Endothelial cell of umbilical vein (primary cell): ENCODE measurements at regions not wholly inside any gene's neighbourhood (a gene's known extent, or its start where the extent isn't known, plus 50 kb on each side); places are given as distances from the start of the nearest gene placed in this dataset.

Experiments used
- BruUV-seq: library from RNA; stranded (reverse); fragments of 400-500 nt; replicated peaks from 2 replicates; lab custom pipeline; 2021; lab: Mats Ljungman, UMichigan
- CTCF ChIA-PET: fragments of 300-600, 350-600 bp; sonication (Branson Sonifier 250); formaldehyde crosslinking; loops from one replicate; lab custom pipeline; 2021; ENCODE audit warnings: antibody characterized with exemption, inconsistent platforms; lab: Charles Lee
- POLR2A ChIA-PET: fragments of 300-600, 350-600 bp; sonication (Branson Sonifier 250); formaldehyde crosslinking; loops from one replicate; lab custom pipeline; 2021; ENCODE audit warnings: antibody characterized with exemption, inconsistent platforms; lab: Charles Lee
- DNase-seq: peaks from one replicate; pipeline ENCODE4 v3.0.0-alpha.2; 2011; ENCODE audit warnings: low read depth, low spot score
- FAIRE-seq: peaks from 2 replicates; lab custom pipeline; 2011; peaks lifted over from hg19 to GRCh38; lab: Jason Lieb, UNC
- H2AFZ ChIP-seq: 2 replicates; pipeline ENCODE4 v1.6.0; 2012; ENCODE audit warnings: low read depth, low read length, control low read depth, inconsistent platforms
- H3K27ac ChIP-seq: 2 replicates; pipeline ENCODE4 v1.5.1; 2011; ENCODE audit warnings: low read depth, mild to moderate bottlenecking, control low read depth, low read length, moderate library complexity; ENCODE audit not compliant: insufficient read depth
- H3K27me3 ChIP-seq, 2 experiments: 2 replicates each; pipeline versions ENCODE4 v1.6.0 to v1.6.1; 2011; ENCODE audit warnings: low read length in 2 of 2, mixed read lengths in 1 of 2; ENCODE audit not compliant: control insufficient read depth in 2 of 2, insufficient read depth in 2 of 2
- H3K36me3 ChIP-seq, 2 experiments: 2 replicates in 1 of 2; 3 replicates in 1 of 2; pipeline ENCODE4 v1.5.1; 2011; ENCODE audit warnings: low read length in 2 of 2, mild to moderate bottlenecking in 1 of 2, moderate library complexity in 1 of 2; ENCODE audit not compliant: control insufficient read depth in 2 of 2, insufficient read depth in 2 of 2; ENCODE audit errors: extremely low read depth in 1 of 2
- H3K4me1 ChIP-seq: 3 replicates; pipeline ENCODE4 v1.5.1; 2011; ENCODE audit warnings: mild to moderate bottlenecking, low read length; ENCODE audit not compliant: control insufficient read depth, insufficient read depth; ENCODE audit errors: extremely low read depth
- H3K4me2 ChIP-seq: 2 replicates; pipeline ENCODE4 v1.6.1; 2011; ENCODE audit warnings: low read length, control low read depth, mixed read lengths; ENCODE audit not compliant: insufficient read depth
- H3K4me3 ChIP-seq, 3 experiments: fragments of 200-600 bp in 1 of 3; sonication (generic), shearing (Covaris generic) in 1 of 3; replicated peaks in 1 of 3; 2 replicates each; pipeline ENCODE4 v1.5.1; 2011 to 2016; ENCODE audit warnings: control low read depth in 3 of 3, low read length in 3 of 3, mild to moderate bottlenecking in 2 of 3, inconsistent platforms in 1 of 3, low read depth in 1 of 3, moderate library complexity in 1 of 3; ENCODE audit not compliant: insufficient read depth in 1 of 3
- H3K79me2 ChIP-seq: 2 replicates; pipeline ENCODE4 v1.6.0; 2012; ENCODE audit warnings: low read length, inconsistent platforms; ENCODE audit not compliant: control insufficient read depth, insufficient read depth
- H3K9ac ChIP-seq: replicated peaks from 2 replicates; pipeline ENCODE3; 2011; ENCODE audit warnings: low read length, control low read depth; ENCODE audit not compliant: insufficient read depth; ENCODE audit errors: extremely low read depth
- H3K9me1 ChIP-seq: replicated peaks from 3 replicates; pipeline ENCODE4 v1.6.0; 2011; ENCODE audit warnings: mild to moderate bottlenecking, low read length; ENCODE audit not compliant: control insufficient read depth, insufficient read depth; ENCODE audit errors: extremely low read depth
- H3K9me3 ChIP-seq: replicated peaks from 2 replicates; pipeline ENCODE4 v1.5.1; 2012; ENCODE audit warnings: low read length, inconsistent platforms; ENCODE audit not compliant: control insufficient read depth, insufficient read depth
- H4K20me1 ChIP-seq: replicated peaks from 2 replicates; pipeline ENCODE3; 2011; ENCODE audit warnings: mild to moderate bottlenecking, low read length; ENCODE audit not compliant: control insufficient read depth, insufficient read depth; ENCODE audit errors: extremely low read depth
- EZH2 ChIP-seq: IDR thresholded peaks from 2 replicates; pipeline ENCODE4 v1.6.1; 2012; ENCODE audit warnings: borderline replicate concordance, low read depth, mild to moderate bottlenecking, moderate library complexity, low read length, inconsistent platforms; ENCODE audit not compliant: severe bottlenecking
- FOS ChIP-seq: IDR thresholded peaks from 2 replicates; pipeline ENCODE4 v1.6.1; 2011; ENCODE audit warnings: mild to moderate bottlenecking, low read length, moderate library complexity, borderline replicate concordance; ENCODE audit not compliant: insufficient read depth
- GATA2 ChIP-seq: IDR thresholded peaks from 2 replicates; pipeline ENCODE4 v1.7.0; 2011; ENCODE audit warnings: low read depth, mild to moderate bottlenecking, moderate library complexity, mixed read lengths, low read length; ENCODE audit not compliant: insufficient read length, insufficient read depth
- JUN ChIP-seq: IDR thresholded peaks from 2 replicates; pipeline ENCODE4 v1.6.1; 2011; ENCODE audit warnings: borderline replicate concordance, low read depth; ENCODE audit not compliant: insufficient read length, insufficient read depth
- MYC ChIP-seq: IDR thresholded peaks from one replicate; pipeline ENCODE4 v1.6.1; 2011; ENCODE audit warnings: mild to moderate bottlenecking, low read depth, low read length
- POLR2A ChIP-seq: IDR thresholded peaks from 2 replicates; pipeline ENCODE4 v1.6.1; 2012; ENCODE audit warnings: low read depth, mild to moderate bottlenecking, control low read depth, low read length
- POLR2AphosphoS5 ChIP-seq: IDR thresholded peaks from 2 replicates; pipeline ENCODE4 v1.6.1; 2012; ENCODE audit warnings: low read depth, mild to moderate bottlenecking, control low read depth, low read length, moderate library complexity; ENCODE audit not compliant: insufficient read depth
- dilution Hi-C: fragments of 300-500 bp; cut with MboI; formaldehyde crosslinking; loops from one replicate; pipeline ENCODE4 v1.15.0; 2019; ENCODE audit warnings: low sequenced_read_pairs; ENCODE audit not compliant: extremely low pct_ligation_motif_present
- intact Hi-C: fragments of 100-400 bp; cut with micrococcal nuclease; formaldehyde crosslinking; loops from one replicate; pipeline ENCODE4 v1.10.0; 2022
- TF ChIP-seq, protein P1 (sequence below), 2 donors: IDR thresholded peaks; 1 replicate in 1 of 2; 2 replicates in 1 of 2; pipeline ENCODE4 v1.5.1; 2011; ENCODE audit warnings: low read length in 2 of 2, mild to moderate bottlenecking in 2 of 2, moderate library complexity in 2 of 2, control low read depth in 1 of 2, inconsistent platforms in 1 of 2, low read depth in 1 of 2; ENCODE audit not compliant: insufficient read depth in 1 of 2; ENCODE audit errors: extremely low read depth in 1 of 2
- TF ChIP-seq, protein P2 (sequence below): IDR thresholded peaks from 2 replicates; pipeline ENCODE4 v1.6.1; 2011; ENCODE audit not compliant: insufficient read depth, insufficient read length

DNA sequence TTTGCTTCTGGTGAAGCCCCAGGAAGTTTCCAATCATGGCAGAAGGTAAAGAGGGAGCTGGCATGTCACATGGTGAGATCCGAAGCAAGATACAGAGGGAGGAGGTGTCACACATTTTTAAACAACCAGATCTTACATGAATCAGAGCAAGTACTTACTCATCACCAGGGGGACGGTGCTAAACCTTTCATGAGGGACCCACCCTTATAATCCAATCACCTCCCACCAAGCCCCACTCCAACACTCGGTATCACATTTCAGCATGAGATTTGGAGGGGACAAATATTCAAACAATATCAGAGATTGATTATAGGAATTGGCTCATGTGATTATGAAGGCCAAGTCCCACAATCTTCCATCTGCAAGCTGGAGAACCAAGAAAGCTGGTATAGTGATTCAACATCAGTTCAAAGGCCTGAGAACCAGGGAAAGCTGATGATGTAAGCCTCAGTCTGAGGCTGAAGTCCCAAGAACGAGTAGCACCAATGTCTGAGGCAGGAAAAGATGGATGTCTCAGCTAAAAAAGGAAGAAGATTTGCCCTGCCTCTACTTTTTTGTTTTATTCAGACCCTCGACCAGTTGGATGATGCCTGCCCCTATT, 58.6 kb upstream of the WDFY2 start:
- H3K4me3 ChIP-seq, result no peak overlapping the region
- dilution Hi-C loops, result no loop called here
- TF ChIP-seq JUN (no peak), GATA2 (no peak), EZH2 (no peak), MYC (no peak), POLR2A (no peak), POLR2AphosphoS5 (no peak), FOS (no peak)
- TF ChIP-seq, protein P1, sequence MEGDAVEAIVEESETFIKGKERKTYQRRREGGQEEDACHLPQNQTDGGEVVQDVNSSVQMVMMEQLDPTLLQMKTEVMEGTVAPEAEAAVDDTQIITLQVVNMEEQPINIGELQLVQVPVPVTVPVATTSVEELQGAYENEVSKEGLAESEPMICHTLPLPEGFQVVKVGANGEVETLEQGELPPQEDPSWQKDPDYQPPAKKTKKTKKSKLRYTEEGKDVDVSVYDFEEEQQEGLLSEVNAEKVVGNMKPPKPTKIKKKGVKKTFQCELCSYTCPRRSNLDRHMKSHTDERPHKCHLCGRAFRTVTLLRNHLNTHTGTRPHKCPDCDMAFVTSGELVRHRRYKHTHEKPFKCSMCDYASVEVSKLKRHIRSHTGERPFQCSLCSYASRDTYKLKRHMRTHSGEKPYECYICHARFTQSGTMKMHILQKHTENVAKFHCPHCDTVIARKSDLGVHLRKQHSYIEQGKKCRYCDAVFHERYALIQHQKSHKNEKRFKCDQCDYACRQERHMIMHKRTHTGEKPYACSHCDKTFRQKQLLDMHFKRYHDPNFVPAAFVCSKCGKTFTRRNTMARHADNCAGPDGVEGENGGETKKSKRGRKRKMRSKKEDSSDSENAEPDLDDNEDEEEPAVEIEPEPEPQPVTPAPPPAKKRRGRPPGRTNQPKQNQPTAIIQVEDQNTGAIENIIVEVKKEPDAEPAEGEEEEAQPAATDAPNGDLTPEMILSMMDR (IDR thresholded peaks at IDR 0.05; ENCODE audit: extremely low read depth in 1 of 2, insufficient read depth in 1 of 2, low read depth in 1 of 2, low read length in 2 of 2), result no peak
- TF ChIP-seq, protein P2, sequence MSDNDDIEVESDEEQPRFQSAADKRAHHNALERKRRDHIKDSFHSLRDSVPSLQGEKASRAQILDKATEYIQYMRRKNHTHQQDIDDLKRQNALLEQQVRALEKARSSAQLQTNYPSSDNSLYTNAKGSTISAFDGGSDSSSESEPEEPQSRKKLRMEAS, result no peak
- H3K9ac ChIP-seq, result no peak overlapping the region
- no peaks in the 10 kb centered on the region for H3K79me2 ChIP-seq
- intact Hi-C loops, result no loop called here
- no peaks in the 10 kb centered on the region for H3K9me1 ChIP-seq
- no peaks in the 10 kb centered on the region for H4K20me1 ChIP-seq
- H3K4me2 ChIP-seq, result no peak overlapping the region
- H2AFZ ChIP-seq, result no peak overlapping the region
- H3K4me1 ChIP-seq, result no peaks in the 10 kb centered on the region
- ChIA-PET POLR2A (no interaction called here), CTCF (interaction anchor here (1.0 kb wide), 1 partner anchor 14 kb away, joined by 3 read pairs; no protein-coding TSS in a partner anchor)
- no peak overlapping the region for H3K27ac ChIP-seq
- no peak for DNase-seq
- peaks cover 0 to 2% of the 10 kb centered on the region in 2 experiments for H3K27me3 ChIP-seq
- H3K36me3 ChIP-seq, result no peaks in the 10 kb centered on the region
- no peaks in the 10 kb centered on the region for H3K9me3 ChIP-seq
- FAIRE-seq, result no peak
- no TSS peak for BruUV-seq
